ENCODE measurements at regions not wholly inside any gene's neighbourhood (a gene's known extent, or its start where the extent isn't known, plus 50 kb on each side); places are given as distances from the start of the nearest gene placed in this dataset.

DNA sequence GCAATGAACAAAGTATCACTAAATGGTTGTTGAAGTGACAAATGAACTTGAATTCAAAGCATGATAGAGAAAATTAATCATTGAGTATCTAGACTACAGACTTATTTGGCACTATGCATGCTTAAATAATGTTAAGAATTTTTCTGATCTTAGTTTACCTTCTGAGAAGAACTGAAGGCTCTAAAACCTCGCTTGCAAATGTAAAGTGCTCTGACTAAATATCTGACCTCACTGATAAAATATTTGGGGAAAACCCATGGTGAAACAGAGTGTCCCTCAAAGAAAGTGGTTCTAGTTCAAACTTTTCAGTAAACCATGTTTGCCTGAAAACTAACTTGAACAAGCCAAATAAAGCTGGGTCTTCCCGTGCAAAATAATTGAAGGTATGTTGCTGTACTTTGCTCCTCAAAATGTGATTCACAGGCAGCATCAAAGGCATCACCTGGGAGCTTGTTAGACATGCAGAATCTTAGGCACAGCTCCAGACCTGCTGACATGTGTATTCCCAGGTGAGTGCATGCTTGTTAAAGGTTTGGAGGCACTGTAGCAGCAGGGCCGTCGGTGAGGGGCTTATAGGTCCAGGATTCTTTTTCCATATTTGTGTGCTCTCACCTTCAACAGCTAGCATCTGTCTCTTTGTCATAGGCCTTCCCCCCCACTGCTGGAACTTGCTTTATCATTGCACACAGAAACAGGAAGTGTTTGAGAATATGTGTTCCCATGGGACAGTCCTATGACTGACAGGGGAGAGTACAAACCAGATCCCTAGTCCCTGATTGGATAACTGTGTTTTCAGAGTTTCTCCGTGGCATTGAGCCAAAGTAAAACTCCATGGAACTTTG, 524.2 kb upstream of the LMCD1 start:
- intact Hi-C loops (cut with DNase I; ENCODE audit: low total_unique reads), result no loop called here
- Histone ChIP-seq H3K9me3 (no peaks in the 10 kb centered on the region), H3K36me3 (no peaks in the 10 kb centered on the region), H3K27me3 (no peaks in the 10 kb centered on the region), H3K4me1 (peaks cover 0 to 11% (median 3%) of the 10 kb centered on the region in 4 donors), H3K27ac (no peak overlapping the region), H3K4me3 (no peak overlapping the region)
- 50 to 61% (median 53%) methylated on average over 5 of the region's 5 CpGs for WGBS, 5 donors
- DNase-seq, result peak in 1 of 2 donors; percentile 53
- TF ChIP-seq EP300 (IDR thresholded peaks at IDR 0.05) (no peak), POLR2A (IDR thresholded peaks at IDR 0.05) (no peak), POLR2AphosphoS5 (IDR thresholded peaks at IDR 0.05) (no peak)
- TF ChIP-seq, protein P1, sequence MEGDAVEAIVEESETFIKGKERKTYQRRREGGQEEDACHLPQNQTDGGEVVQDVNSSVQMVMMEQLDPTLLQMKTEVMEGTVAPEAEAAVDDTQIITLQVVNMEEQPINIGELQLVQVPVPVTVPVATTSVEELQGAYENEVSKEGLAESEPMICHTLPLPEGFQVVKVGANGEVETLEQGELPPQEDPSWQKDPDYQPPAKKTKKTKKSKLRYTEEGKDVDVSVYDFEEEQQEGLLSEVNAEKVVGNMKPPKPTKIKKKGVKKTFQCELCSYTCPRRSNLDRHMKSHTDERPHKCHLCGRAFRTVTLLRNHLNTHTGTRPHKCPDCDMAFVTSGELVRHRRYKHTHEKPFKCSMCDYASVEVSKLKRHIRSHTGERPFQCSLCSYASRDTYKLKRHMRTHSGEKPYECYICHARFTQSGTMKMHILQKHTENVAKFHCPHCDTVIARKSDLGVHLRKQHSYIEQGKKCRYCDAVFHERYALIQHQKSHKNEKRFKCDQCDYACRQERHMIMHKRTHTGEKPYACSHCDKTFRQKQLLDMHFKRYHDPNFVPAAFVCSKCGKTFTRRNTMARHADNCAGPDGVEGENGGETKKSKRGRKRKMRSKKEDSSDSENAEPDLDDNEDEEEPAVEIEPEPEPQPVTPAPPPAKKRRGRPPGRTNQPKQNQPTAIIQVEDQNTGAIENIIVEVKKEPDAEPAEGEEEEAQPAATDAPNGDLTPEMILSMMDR (IDR thresholded peaks at IDR 0.05), result no peak

DNA sequence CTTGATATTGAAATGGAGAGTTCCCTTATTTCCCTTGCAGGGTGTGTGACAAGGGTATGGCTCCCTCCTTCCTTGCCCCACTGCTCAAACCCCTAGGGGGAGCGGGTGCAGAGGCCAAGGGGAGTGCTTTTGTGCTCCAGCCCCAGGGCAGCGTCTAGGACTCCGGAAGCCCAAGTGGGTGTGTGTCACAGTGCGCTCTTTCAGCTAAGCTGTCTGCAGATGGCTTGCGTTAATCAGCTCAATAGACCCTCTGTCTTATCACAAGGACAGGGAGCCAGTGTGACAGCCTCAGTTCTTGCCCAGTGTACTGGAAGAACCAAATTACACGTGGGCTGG, 523.6 kb upstream of the LMCD1 start:
- Histone ChIP-seq H3K4me1 (peaks cover 0 to 11% (median 3%) of the 10 kb centered on the region in 4 donors), H3K9me3 (no peaks in the 10 kb centered on the region), H3K27ac (no peak overlapping the region), H3K4me3 (no peak overlapping the region), H3K36me3 (no peaks in the 10 kb centered on the region), H3K27me3 (no peaks in the 10 kb centered on the region)
- TF ChIP-seq EP300 (IDR thresholded peaks at IDR 0.05), result no peak
- no peak for TF ChIP-seq POLR2A (IDR thresholded peaks at IDR 0.05)
- TF ChIP-seq POLR2AphosphoS5 (IDR thresholded peaks at IDR 0.05), result no peak
- TF ChIP-seq, protein P1 (IDR thresholded peaks at IDR 0.05), result no peak
- peak in 1 of 2 donors; percentile 47 for DNase-seq
- intact Hi-C loops (cut with DNase I; ENCODE audit: low total_unique reads), result no loop called here
- WGBS, 5 donors, result 60 to 71% (median 68%) methylated on average over 4 to 6 of the region's 6 CpGs

DNA sequence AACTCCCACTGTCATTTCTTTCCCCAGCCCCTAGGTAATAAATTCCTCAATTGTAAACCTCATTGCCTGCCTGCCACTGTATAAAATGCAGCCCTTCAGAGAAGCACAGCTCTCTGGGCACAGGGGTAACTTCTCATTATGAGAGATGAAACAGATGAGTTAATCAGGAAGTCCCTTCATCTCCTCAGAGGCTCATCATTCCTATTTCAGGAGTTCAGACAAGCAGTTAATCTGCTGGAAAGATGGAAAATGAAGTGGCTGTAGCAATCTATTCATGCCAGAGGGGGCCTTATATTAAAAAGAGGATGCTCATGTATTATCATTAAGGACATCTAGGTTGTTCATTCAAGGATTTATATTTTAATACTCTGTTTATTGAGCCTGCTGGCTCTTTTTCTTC, 519.5 kb upstream of the LMCD1 start:
- no peak for DNase-seq
- peaks cover 0 to 9% (median 3%) of the 10 kb centered on the region in 4 donors for H3K4me1 ChIP-seq
- H3K9me3 ChIP-seq, result no peaks in the 10 kb centered on the region
- no peaks in the 10 kb centered on the region for H3K36me3 ChIP-seq
- TF ChIP-seq POLR2A (IDR thresholded peaks at IDR 0.05), result no peak
- TF ChIP-seq EP300 (IDR thresholded peaks at IDR 0.05), result no peak
- TF ChIP-seq, protein P1 (IDR thresholded peaks at IDR 0.05), result no peak
- no peak for TF ChIP-seq POLR2AphosphoS5 (IDR thresholded peaks at IDR 0.05)
- intact Hi-C loops (cut with DNase I; ENCODE audit: low total_unique reads), result no loop called here
- no peak overlapping the region for H3K27ac ChIP-seq
- no peaks in the 10 kb centered on the region for H3K27me3 ChIP-seq
- no peak overlapping the region for H3K4me3 ChIP-seq

DNA sequence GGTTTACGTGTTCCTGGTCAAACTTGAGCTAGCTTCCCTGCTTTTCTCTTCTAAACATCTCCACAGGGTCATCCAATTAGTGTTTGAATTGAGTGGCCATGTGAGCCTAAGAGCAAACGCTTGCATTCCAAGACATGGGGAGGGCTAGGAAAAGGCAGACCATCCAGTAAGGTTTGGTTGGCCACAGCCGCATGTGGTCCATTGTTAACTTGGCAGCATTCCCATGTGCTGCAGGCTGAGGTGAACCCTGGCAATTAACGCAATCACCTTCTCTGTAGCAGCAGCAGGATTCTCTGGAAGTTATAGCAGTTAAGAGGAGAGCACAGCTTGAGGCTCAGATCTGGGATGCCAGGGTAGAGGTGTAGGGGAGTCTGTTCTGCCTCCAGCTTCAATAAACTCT, 502.2 kb upstream of the LMCD1 start:
- Histone ChIP-seq H3K27ac (no peak overlapping the region), H3K4me1 (no peaks in the 10 kb centered on the region), H3K4me3 (no peak overlapping the region), H3K9me3 (no peaks in the 10 kb centered on the region), H3K27me3 (no peaks in the 10 kb centered on the region), H3K36me3 (no peaks in the 10 kb centered on the region)
- TF ChIP-seq POLR2A (IDR thresholded peaks at IDR 0.05), result no peak
- TF ChIP-seq, protein P1 (IDR thresholded peaks at IDR 0.05), result no peak
- TF ChIP-seq POLR2AphosphoS5 (IDR thresholded peaks at IDR 0.05), result no peak
- no peak for TF ChIP-seq EP300 (IDR thresholded peaks at IDR 0.05)
- intact Hi-C loops (cut with DNase I; ENCODE audit: low total_unique reads), result no loop called here
- peak in 1 of 2 donors; percentile 23 for DNase-seq
- WGBS, 5 donors, result 24 to 50% (median 43%) methylated on average over 4 of the region's 4 CpGs

Data from stomach (tissue), 8 donors.